H1 (cell line): ENCODE measurements at regions not wholly inside any gene's neighbourhood (a gene's known extent, or its start where the extent isn't known, plus 50 kb on each side); places are given as distances from the start of the nearest gene placed in this dataset.

Source experiments
- BCL11A ChIP-seq, 2 experiments: IDR thresholded peaks; one replicate each; pipeline ENCODE4 v1.6.1; 2011; ENCODE audit warnings: low read depth in 2 of 2, low read length in 2 of 2, mild to moderate bottlenecking in 2 of 2
- CREB1 ChIP-seq: IDR thresholded peaks from 2 replicates; pipeline ENCODE4 v1.6.1; 2012; ENCODE audit warnings: inconsistent platforms
- E2F6 ChIP-seq: IDR thresholded peaks from 2 replicates; pipeline ENCODE4 v1.6.1; 2012; ENCODE audit warnings: inconsistent platforms
- HDAC2 ChIP-seq, 2 experiments: fragments of 300-600 bp in 1 of 2; sonication (generic) in 1 of 2; IDR thresholded peaks; 2 replicates each; pipeline ENCODE4 v1.6.1; 2011 to 2012; ENCODE audit warnings: low read depth in 2 of 2, low read length in 2 of 2, mild to moderate bottlenecking in 2 of 2, moderate library complexity in 2 of 2, borderline replicate concordance in 1 of 2, inconsistent platforms in 1 of 2
- POLR2A ChIP-seq, 2 experiments: IDR thresholded peaks; 1 replicate in 1 of 2; 2 replicates in 1 of 2; pipeline ENCODE4 v1.6.1; 2011; ENCODE audit warnings: low read depth in 2 of 2, low read length in 2 of 2, mild to moderate bottlenecking in 2 of 2; ENCODE audit errors: control extremely low read depth in 1 of 2
- SRF ChIP-seq: IDR thresholded peaks from 2 replicates; pipeline ENCODE4 v1.6.1; 2011; ENCODE audit warnings: mild to moderate bottlenecking, low read depth, low read length, moderate library complexity
- YY1 ChIP-seq: IDR thresholded peaks from 2 replicates; pipeline ENCODE4 v1.6.1; 2011; ENCODE audit warnings: low read depth, mild to moderate bottlenecking, low read length
- ZNF274 ChIP-seq: IDR thresholded peaks from 2 replicates; pipeline ENCODE4 v1.7.0; 2012; ENCODE audit warnings: low read length, borderline replicate concordance; ENCODE audit errors: extremely low read depth

- TF ChIP-seq YY1, result no peak
- no peak for TF ChIP-seq ZNF274
- TF ChIP-seq BCL11A (IDR thresholded peaks at IDR 0.05; ENCODE audit: low read depth in 2 of 2, low read length in 2 of 2), result no peak
- no peak for TF ChIP-seq CREB1
- no peak for TF ChIP-seq POLR2A (IDR thresholded peaks at IDR 0.05; ENCODE audit: control extremely low read depth in 1 of 2, low read depth in 2 of 2, low read length in 2 of 2)
- TF ChIP-seq HDAC2 (IDR thresholded peaks at IDR 0.05; ENCODE audit: borderline replicate concordance in 1 of 2, low read depth in 2 of 2, low read length in 2 of 2), result no peak
- TF ChIP-seq E2F6, result no peak
- no peak for TF ChIP-seq SRF
Observed at GRCh38 chr1:14263671-14264070, 334.8 kb upstream of the KAZN start.
